ENCODE measurements at regions not wholly inside any gene's neighbourhood (a gene's known extent, or its start where the extent isn't known, plus 50 kb on each side); places are given as distances from the start of the nearest gene placed in this dataset.

DNA sequence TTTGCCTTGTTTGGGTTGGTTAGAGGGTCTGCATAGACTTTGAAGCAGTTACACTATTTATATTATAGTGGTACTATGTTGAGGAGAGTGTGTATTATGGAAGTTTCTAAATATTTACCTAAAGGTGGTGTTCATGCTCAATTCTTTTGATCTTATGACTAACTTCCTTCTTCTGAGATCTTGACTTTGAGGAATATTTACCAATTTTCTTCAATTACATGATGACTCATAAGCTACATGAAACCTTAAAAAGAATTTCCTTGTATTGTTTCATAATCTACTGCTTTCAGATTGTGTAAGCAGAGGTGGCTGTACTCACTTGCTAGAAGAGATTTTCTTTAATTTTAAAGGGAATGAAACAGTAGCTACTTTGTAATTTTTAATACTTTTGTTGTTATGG, 276.1 kb downstream of the TAF11L14 start:
- no peak overlapping the region for H2AFZ ChIP-seq (ENCODE audit: low read length)
- H4K20me1 ChIP-seq (ENCODE audit: insufficient read depth, low read length): no peaks in the 10 kb centered on the region
- no TSS peak for BruUV-seq (replicated peaks)
- no peaks in the 10 kb centered on the region for H3K27me3 ChIP-seq (ENCODE audit: control insufficient read depth in 1 of 2, insufficient read depth in 2 of 2, low read length in 2 of 2)
- no peaks in the 10 kb centered on the region for H3K4me1 ChIP-seq (ENCODE audit: insufficient read depth, low read length)
- H3K79me2 ChIP-seq (ENCODE audit: insufficient read depth, low read length): no peaks in the 10 kb centered on the region
- in situ Hi-C loops (cut with HindIII; ENCODE audit: extremely low pct_ligation_motif_present, low pct_unique_long_range_greater_than_20kb): no loop called here
- ChIA-PET POLR2A (no interaction called here), CTCF (ENCODE audit: low intra/inter-chr PET ratio, low total read pairs) (no interaction called here)
- ATAC-seq: no peak
- FAIRE-seq: no peak
- H3K27ac ChIP-seq (ENCODE audit: extremely low read length, insufficient read depth, low read length): no peak overlapping the region
- H3K36me3 ChIP-seq (replicated peaks in 1 of 2; ENCODE audit: control insufficient read depth in 1 of 2, insufficient read depth in 2 of 2, low read length in 2 of 2): no peaks in the 10 kb centered on the region
- no peak overlapping the region for H3K9ac ChIP-seq (ENCODE audit: insufficient read depth, low read depth, low read length)
- intact Hi-C loops (cut with micrococcal nuclease; ENCODE audit: unreplicated experiment): no loop called here
- no peak overlapping the region for H3K4me2 ChIP-seq (ENCODE audit: low read depth, low read length)
- DNase-seq (ENCODE audit: low spot score): no peak
- peaks cover 90% of the 10 kb centered on the region for H3K9me3 ChIP-seq (ENCODE audit: low read length)
- no peak overlapping the region for H3K4me3 ChIP-seq (replicated peaks in 1 of 3; ENCODE audit: insufficient read depth in 1 of 3, low read depth in 2 of 3, low read length in 3 of 3)
- TF ChIP-seq ZNF367 (CRISPR knock-in tag; IDR thresholded peaks at IDR 0.05; ENCODE audit: borderline replicate concordance) (no peak), JUNB (CRISPR knock-in tag; IDR thresholded peaks at IDR 0.05; ENCODE audit: borderline replicate concordance) (no peak), ZNF234 (CRISPR knock-in tag; conservative IDR thresholded peaks at IDR 0.05) (no peak), KLF9 (CRISPR knock-in tag; IDR thresholded peaks at IDR 0.05; ENCODE audit: low read depth) (no peak), ZBTB3 (CRISPR knock-in tag; IDR thresholded peaks at IDR 0.05; ENCODE audit: borderline replicate concordance, low read depth) (no peak), ZFP37 (CRISPR knock-in tag; IDR thresholded peaks at IDR 0.05; ENCODE audit: borderline replicate concordance) (no peak), CENPT (CRISPR knock-in tag; IDR thresholded peaks at IDR 0.05; ENCODE audit: low read depth) (no peak), REPIN1 (CRISPR knock-in tag; IDR thresholded peaks at IDR 0.05; ENCODE audit: borderline replicate concordance, low read depth) (no peak), ARNT2 (CRISPR knock-in tag; IDR thresholded peaks at IDR 0.05; ENCODE audit: low read depth) (no peak), ZNF672 (CRISPR knock-in tag; IDR thresholded peaks at IDR 0.05) (no peak), KLF15 (CRISPR knock-in tag; IDR thresholded peaks at IDR 0.05; ENCODE audit: borderline replicate concordance) (no peak), EED (CRISPR knock-in tag; IDR thresholded peaks at IDR 0.05) (no peak)
- TF ChIP-seq, protein P1, sequence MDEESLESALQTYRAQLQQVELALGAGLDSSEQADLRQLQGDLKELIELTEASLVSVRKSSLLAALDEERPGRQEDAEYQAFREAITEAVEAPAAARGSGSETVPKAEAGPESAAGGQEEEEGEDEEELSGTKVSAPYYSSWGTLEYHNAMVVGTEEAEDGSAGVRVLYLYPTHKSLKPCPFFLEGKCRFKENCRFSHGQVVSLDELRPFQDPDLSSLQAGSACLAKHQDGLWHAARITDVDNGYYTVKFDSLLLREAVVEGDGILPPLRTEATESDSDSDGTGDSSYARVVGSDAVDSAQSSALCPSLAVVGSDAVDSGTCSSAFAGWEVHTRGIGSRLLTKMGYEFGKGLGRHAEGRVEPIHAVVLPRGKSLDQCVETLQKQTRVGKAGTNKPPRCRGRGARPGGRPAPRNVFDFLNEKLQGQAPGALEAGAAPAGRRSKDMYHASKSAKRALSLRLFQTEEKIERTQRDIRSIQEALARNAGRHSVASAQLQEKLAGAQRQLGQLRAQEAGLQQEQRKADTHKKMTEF (CRISPR knock-in tag; IDR thresholded peaks at IDR 0.05): no peak
- TF ChIP-seq, protein P2, sequence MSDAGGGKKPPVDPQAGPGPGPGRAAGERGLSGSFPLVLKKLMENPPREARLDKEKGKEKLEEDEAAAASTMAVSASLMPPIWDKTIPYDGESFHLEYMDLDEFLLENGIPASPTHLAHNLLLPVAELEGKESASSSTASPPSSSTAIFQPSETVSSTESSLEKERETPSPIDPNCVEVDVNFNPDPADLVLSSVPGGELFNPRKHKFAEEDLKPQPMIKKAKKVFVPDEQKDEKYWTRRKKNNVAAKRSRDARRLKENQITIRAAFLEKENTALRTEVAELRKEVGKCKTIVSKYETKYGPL (CRISPR knock-in tag; IDR thresholded peaks at IDR 0.05): no peak
- TF ChIP-seq, protein P3, sequence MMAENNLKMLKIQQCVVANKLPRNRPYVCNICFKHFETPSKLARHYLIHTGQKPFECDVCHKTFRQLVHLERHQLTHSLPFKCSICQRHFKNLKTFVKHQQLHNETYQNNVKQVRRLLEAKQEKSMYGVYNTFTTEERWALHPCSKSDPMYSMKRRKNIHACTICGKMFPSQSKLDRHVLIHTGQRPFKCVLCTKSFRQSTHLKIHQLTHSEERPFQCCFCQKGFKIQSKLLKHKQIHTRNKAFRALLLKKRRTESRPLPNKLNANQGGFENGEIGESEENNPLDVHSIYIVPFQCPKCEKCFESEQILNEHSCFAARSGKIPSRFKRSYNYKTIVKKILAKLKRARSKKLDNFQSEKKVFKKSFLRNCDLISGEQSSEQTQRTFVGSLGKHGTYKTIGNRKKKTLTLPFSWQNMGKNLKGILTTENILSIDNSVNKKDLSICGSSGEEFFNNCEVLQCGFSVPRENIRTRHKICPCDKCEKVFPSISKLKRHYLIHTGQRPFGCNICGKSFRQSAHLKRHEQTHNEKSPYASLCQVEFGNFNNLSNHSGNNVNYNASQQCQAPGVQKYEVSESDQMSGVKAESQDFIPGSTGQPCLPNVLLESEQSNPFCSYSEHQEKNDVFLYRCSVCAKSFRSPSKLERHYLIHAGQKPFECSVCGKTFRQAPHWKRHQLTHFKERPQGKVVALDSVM (CRISPR knock-in tag; IDR thresholded peaks at IDR 0.05): no peak
- TF ChIP-seq, protein P4, sequence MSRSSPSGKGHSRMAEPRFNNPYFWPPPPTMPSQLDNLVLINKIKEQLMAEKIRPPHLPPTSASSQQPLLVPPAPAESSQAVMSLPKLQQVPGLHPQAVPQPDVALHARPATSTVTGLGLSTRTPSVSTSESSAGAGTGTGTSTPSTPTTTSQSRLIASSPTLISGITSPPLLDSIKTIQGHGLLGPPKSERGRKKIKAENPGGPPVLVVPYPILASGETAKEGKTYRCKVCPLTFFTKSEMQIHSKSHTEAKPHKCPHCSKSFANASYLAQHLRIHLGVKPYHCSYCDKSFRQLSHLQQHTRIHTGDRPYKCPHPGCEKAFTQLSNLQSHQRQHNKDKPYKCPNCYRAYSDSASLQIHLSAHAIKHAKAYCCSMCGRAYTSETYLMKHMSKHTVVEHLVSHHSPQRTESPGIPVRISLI (CRISPR knock-in tag; IDR thresholded peaks at IDR 0.05; ENCODE audit: borderline replicate concordance): no peak
- TF ChIP-seq, protein P5, sequence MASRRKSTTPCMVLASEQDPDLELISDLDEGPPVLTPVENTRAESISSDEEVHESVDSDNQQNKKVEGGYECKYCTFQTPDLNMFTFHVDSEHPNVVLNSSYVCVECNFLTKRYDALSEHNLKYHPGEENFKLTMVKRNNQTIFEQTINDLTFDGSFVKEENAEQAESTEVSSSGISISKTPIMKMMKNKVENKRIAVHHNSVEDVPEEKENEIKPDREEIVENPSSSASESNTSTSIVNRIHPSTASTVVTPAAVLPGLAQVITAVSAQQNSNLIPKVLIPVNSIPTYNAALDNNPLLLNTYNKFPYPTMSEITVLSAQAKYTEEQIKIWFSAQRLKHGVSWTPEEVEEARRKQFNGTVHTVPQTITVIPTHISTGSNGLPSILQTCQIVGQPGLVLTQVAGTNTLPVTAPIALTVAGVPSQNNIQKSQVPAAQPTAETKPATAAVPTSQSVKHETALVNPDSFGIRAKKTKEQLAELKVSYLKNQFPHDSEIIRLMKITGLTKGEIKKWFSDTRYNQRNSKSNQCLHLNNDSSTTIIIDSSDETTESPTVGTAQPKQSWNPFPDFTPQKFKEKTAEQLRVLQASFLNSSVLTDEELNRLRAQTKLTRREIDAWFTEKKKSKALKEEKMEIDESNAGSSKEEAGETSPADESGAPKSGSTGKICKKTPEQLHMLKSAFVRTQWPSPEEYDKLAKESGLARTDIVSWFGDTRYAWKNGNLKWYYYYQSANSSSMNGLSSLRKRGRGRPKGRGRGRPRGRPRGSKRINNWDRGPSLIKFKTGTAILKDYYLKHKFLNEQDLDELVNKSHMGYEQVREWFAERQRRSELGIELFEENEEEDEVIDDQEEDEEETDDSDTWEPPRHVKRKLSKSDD (CRISPR knock-in tag; IDR thresholded peaks at IDR 0.05; ENCODE audit: low read depth): no peak

Measured in HepG2 (cell line).